Activated CD4-positive, alpha-beta T cell treated with anti-CD3 and anti-CD28 coated beads, Interleukin-2, amount 50 U/mL, for 24 hours (primary cell): ENCODE measurements at regions not wholly inside any gene's neighbourhood (a gene's known extent, or its start where the extent isn't known, plus 50 kb on each side); places are given as distances from the start of the nearest gene placed in this dataset.
"Not testable (repeated sequence)": the region's sequence is repeated elsewhere in the genome, so short reads cannot be mapped to it uniquely, and the experiment has no call there.

Source experiments
- DNase-seq, 2 donors: peaks; one replicate each; pipeline ENCODE4 v3.0.0-alpha.2; 2020; ENCODE audit warnings: low read depth in 1 of 2, low spot score in 1 of 2

GRCh38 chr21:35448876-35449599 is 399.9 kb upstream of the RUNX1 start:
- no peak for DNase-seq

GRCh38 chr21:35444391-35444790 is 395.3 kb upstream of the RUNX1 start:
- DNase-seq: no peak

- DNase-seq: no peak
Measured at GRCh38 chr21:35441868-35442582, 392.9 kb upstream of the RUNX1 start.

- peak in 1 of 2 donors; percentile 4 for DNase-seq
Measured at GRCh38 chr21:35438643-35439404, 389.7 kb upstream of the RUNX1 start.

GRCh38 chr21:35437941-35438340 is 388.8 kb upstream of the RUNX1 start:
- no peak for DNase-seq

- no peak for DNase-seq
Measured at GRCh38 chr21:35436899-35437298, 387.8 kb upstream of the RUNX1 start.

- DNase-seq: not testable (repeated sequence)
Measured at GRCh38 chr21:35432601-35433000, 383.5 kb upstream of the RUNX1 start.

- DNase-seq: no peak
Measured at GRCh38 chr21:35430260-35430659, 381.2 kb upstream of the RUNX1 start.

GRCh38 chr21:35428937-35429336 is 379.8 kb upstream of the RUNX1 start:
- DNase-seq: no peak

GRCh38 chr21:35428489-35428888 is 379.4 kb upstream of the RUNX1 start:
- DNase-seq: peak in 1 of 2 donors; percentile 29

- no peak for DNase-seq
Measured at GRCh38 chr21:35428001-35428320, 378.9 kb upstream of the RUNX1 start.

- DNase-seq: no peak
Measured at GRCh38 chr21:35427320-35428000, 378.4 kb upstream of the RUNX1 start.

- DNase-seq: no peak
Measured at GRCh38 chr21:35426897-35427296, 377.8 kb upstream of the RUNX1 start.

- DNase-seq: no peak
Measured at GRCh38 chr21:35426469-35426868, 377.4 kb upstream of the RUNX1 start.

- no peak for DNase-seq
Measured at GRCh38 chr21:35424122-35424521, 375.0 kb upstream of the RUNX1 start.

- no peak for DNase-seq
Measured at GRCh38 chr21:35423709-35424108, 374.6 kb upstream of the RUNX1 start.

GRCh38 chr21:35422011-35422410 is 372.9 kb upstream of the RUNX1 start:
- no peak for DNase-seq

GRCh38 chr21:35421221-35421620 is 372.1 kb upstream of the RUNX1 start:
- DNase-seq: no peak

- no peak for DNase-seq
Measured at GRCh38 chr21:35420656-35421055, 371.6 kb upstream of the RUNX1 start.

- no peak for DNase-seq
Measured at GRCh38 chr21:35417762-35418161, 368.7 kb upstream of the RUNX1 start.

GRCh38 chr21:35416866-35417489 is 367.9 kb upstream of the RUNX1 start:
- no peak for DNase-seq
